NCI-H748 (cell line): ENCODE measurements at regions not wholly inside any gene's neighbourhood (a gene's known extent, or its start where the extent isn't known, plus 50 kb on each side); places are given as distances from the start of the nearest gene placed in this dataset.
"Not testable (repeated sequence)": the region's sequence is repeated elsewhere in the genome, so short reads cannot be mapped to it uniquely, and the experiment has no call there.

Experiments
- DNase-seq: peaks from one replicate; lab custom pipeline; 2025; ENCODE audit not compliant: unreplicated experiment; lab: John Stamatoyannopoulos, UW

- DNase-seq = no peak
These were observed 109.8 kb upstream of the SNX2 start for GRCh38 chr5:122665051-122665450.

- DNase-seq = no peak
These were observed 106.3 kb upstream of the SNX2 start for GRCh38 chr5:122668552-122668951.

DNA sequence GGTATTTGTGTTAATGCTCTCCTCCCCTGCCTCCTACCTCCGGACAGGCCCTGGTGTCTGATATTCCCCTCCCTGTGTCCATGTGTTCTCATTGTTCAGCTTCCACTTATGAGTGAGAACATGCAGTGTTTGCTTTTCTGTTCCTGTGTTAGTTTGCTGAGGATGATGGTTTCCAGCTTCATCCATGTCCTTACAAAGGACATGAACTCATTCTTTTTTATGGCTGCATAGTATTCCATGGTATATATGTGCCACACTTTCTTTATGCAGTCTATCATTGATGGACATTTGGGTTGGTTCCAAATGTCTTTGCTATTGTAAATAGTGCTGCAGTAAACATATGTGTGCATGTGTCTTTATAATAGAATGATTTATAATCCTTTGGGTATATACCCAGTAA lies 105.2 kb upstream of the SNX2 start:
- DNase-seq = not testable (repeated sequence)

DNA sequence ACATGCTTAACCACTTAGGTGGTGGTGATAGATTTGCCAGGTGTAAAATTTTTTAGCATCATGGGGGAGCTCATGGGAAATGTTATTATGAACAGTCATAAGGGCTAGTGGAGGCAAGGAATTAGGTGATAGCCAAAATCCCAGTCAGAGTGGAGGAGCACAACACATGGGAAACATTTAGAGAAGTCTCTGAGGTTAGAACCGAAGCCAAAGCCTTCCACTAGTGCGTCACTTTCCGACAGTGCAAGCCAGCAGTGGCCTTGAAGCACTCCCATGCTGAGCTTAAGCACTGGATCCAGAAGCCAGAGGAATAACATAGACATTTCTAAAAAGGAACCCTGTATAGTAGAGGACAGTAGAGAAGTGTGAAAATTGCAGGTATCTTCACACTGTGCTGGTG lies 101.5 kb upstream of the SNX2 start:
- DNase-seq = no peak

DNA sequence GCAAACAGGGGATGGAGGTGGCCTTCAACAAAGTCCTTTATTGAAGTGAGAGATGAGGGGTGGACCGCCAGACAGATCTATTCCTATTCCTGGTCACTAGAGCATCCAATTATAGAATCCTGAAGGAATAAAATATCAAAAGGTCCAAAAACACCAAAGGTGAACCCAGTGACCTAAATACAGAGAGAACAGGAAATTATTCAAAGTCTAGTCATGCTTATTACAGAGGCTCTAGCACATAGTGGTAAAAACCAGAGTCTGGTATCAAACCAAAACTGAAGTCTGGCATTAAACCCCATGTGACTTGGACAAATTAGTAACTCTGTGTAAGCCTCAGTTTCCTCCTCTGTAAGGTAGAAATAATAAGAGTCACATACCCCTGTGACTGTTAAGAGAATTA lies 100.5 kb upstream of the SNX2 start:
- no peak for DNase-seq

- DNase-seq = no peak
These were observed 94.1 kb upstream of the SNX2 start for GRCh38 chr5:122680623-122681350.

- no peak for DNase-seq
These were observed 91.2 kb upstream of the SNX2 start for GRCh38 chr5:122683631-122684030.

DNA sequence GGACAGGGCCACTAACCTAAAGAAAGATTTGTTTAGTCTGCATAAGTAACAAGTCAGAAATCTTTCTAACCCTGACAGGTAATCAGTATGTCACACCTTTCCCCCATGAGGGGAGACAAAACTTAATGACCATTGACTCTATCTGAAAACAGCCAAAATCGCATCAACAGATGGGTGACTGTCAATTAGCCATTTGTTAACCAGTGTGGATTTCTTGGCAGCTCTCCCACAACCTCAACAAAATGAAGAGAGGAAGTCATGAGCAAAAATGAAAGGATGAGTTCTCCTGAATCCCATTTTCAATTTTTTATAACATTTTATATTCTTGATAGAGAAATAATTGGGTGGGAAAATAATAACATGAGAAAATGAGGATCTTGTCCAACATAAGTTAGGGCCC lies 84.6 kb upstream of the SNX2 start:
- DNase-seq = peak; percentile 31

- DNase-seq = no peak
These were observed 82.9 kb upstream of the SNX2 start for GRCh38 chr5:122691931-122692330.

GRCh38 chr5:122693963-122694362 lies 80.9 kb upstream of the SNX2 start:
- no peak for DNase-seq

GRCh38 chr5:122694884-122695283 lies 80.0 kb upstream of the SNX2 start:
- no peak for DNase-seq

GRCh38 chr5:122696735-122697134 lies 78.1 kb upstream of the SNX2 start:
- DNase-seq = not testable (repeated sequence)

- no peak for DNase-seq
These were observed 77.7 kb upstream of the SNX2 start for GRCh38 chr5:122697191-122697590.

- no peak for DNase-seq
These were observed 75.7 kb upstream of the SNX2 start for GRCh38 chr5:122699201-122699600.

GRCh38 chr5:122701640-122702523 lies 73.0 kb upstream of the SNX2 start:
- no peak for DNase-seq

GRCh38 chr5:122702524-122702875 lies 72.4 kb upstream of the SNX2 start:
- DNase-seq = no peak

DNA sequence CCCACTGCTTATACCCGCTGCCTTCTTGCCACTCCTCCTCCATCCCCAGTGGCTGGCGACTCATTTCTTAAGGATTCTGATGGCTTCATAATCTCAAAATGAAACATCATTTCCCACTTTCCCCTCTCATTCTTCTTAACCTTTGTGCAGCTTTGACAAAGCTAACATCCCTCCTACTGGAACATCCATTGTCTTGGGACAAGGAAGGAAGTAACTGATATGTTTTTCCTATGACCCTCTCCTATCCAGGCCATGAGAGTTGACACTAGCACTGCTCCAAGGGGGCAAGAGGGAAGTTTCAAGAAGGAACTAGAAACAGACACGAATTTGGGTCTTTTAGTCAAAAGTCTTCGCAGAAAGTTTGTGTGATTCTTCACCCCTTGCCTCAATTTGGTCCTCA lies 71.7 kb upstream of the SNX2 start:
- no peak for DNase-seq

- DNase-seq = peak; percentile 41
These were observed 70.4 kb upstream of the SNX2 start for GRCh38 chr5:122704247-122705036.

GRCh38 chr5:122705851-122706250 lies 69.0 kb upstream of the SNX2 start:
- no peak for DNase-seq

- DNase-seq = no peak
These were observed 67.1 kb upstream of the SNX2 start for GRCh38 chr5:122707796-122708195.

- no peak for DNase-seq
These were observed 61.8 kb upstream of the SNX2 start for GRCh38 chr5:122713041-122713440.

DNA sequence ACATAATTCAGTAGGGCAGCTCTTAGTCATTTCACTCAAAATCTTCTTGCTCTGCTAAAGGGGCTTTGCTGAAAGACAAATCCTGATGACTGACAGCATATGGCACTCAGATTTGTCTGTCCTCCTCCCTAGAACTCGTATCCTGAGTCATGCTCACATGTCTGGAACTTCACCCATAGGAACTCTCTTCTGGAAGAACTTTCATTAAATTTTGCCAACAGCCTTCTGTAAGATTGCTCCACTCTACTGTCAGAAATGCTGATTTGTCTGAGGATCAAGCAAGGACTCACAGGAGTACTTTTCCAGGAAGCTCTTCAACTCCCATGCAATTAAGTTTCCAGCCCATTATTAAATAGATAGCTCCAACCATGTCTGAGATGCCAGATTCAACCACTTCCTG lies 59.8 kb upstream of the SNX2 start:
- DNase-seq = no peak
